Vagina (tissue), 2 donors: ENCODE measurements at regions not wholly inside any gene's neighbourhood (a gene's known extent, or its start where the extent isn't known, plus 50 kb on each side); places are given as distances from the start of the nearest gene placed in this dataset.
"Not testable (repeated sequence)": the region's sequence is repeated elsewhere in the genome, so short reads cannot be mapped to it uniquely, and the experiment has no call there.

ENCODE experiments used
- DNase-seq, 2 donors: peaks; one replicate each; pipeline ENCODE4 v3.0.0-alpha.2; 2017; ENCODE audit errors: extremely low spot score in 2 of 2
- H3K27ac ChIP-seq: fragments of 200-600 bp; sonication (generic); one replicate; pipeline ENCODE4 v1.5.1; 2019
- H3K27me3 ChIP-seq: fragments of 200-600 bp; sonication (generic); one replicate; pipeline ENCODE4 v1.5.1; 2019
- H3K36me3 ChIP-seq, 2 donors: fragments of 200-600 bp; sonication (generic); one replicate each; pipeline ENCODE4 v1.5.1; 2017 to 2019
- H3K4me1 ChIP-seq: fragments of 200-600 bp; sonication (generic); one replicate; pipeline ENCODE4 v1.5.1; 2019
- H3K4me3 ChIP-seq, 2 donors: fragments of 200-600 bp; sonication (generic); 1 replicate in 1 of 2; 2 replicates in 1 of 2; pipeline ENCODE4 v1.5.1; 2016 to 2019
- H3K9me3 ChIP-seq: fragments of 200-600 bp; sonication (generic); one replicate; pipeline ENCODE4 v1.5.1; 2019
- POLR2A ChIP-seq, 2 donors: fragments of 450-650 bp; IDR thresholded peaks; one replicate each; pipeline ENCODE4 v1.6.1; 2017; ENCODE audit warnings: antibody characterized with exemption in 2 of 2, mild to moderate bottlenecking in 2 of 2, moderate library complexity in 2 of 2
- POLR2AphosphoS5 ChIP-seq, 2 donors: sonication (generic); formaldehyde crosslinking; IDR thresholded peaks; one replicate each; pipeline ENCODE4 v1.9.0; 2017; ENCODE audit warnings: antibody characterized with exemption in 2 of 2, mild to moderate bottlenecking in 2 of 2, low read depth in 1 of 2; ENCODE audit not compliant: insufficient read depth in 1 of 2
- intact Hi-C: fragments of 100-400 bp; cut with DNase I; formaldehyde crosslinking; loops from one replicate; pipeline ENCODE4 v1.15.1; 2023
- TF ChIP-seq, protein P1 (sequence below), 3 experiments: fragments of 450-650 bp in 2 of 3; fragments of 200-600 bp in 1 of 3; sonication (generic) in 1 of 3; IDR thresholded peaks; one replicate each; pipeline ENCODE4 v1.5.1; 2017 to 2019; ENCODE audit warnings: antibody characterized with exemption in 3 of 3, mild to moderate bottlenecking in 2 of 3, moderate library complexity in 2 of 3

DNA sequence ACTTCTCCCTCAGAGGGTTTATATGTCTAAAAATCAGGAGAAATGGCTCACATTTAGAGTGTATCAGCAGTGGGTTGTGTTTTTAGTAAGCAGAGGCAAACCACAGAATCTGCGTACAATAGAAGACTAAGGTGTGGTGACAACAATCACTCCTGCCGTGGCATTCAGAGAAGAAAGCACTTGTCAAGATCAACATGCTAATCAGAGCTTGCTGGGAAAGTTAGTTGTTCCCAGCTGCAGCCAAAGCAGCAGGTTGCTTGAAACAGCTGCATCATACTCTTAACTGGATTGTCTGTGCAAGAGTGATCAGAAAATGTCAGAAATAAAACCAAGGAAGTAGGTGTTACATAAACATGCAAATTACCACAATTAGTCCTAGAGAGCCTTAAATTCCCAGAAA lies 616.4 kb downstream of the CDH8 start:
- no peaks in the 10 kb centered on the region for H3K4me1 ChIP-seq
- H3K27me3 ChIP-seq, result no peaks in the 10 kb centered on the region
- no peak for TF ChIP-seq POLR2AphosphoS5 (IDR thresholded peaks at IDR 0.05; ENCODE audit: insufficient read depth in 1 of 2, low read depth in 1 of 2)
- TF ChIP-seq, protein P1, sequence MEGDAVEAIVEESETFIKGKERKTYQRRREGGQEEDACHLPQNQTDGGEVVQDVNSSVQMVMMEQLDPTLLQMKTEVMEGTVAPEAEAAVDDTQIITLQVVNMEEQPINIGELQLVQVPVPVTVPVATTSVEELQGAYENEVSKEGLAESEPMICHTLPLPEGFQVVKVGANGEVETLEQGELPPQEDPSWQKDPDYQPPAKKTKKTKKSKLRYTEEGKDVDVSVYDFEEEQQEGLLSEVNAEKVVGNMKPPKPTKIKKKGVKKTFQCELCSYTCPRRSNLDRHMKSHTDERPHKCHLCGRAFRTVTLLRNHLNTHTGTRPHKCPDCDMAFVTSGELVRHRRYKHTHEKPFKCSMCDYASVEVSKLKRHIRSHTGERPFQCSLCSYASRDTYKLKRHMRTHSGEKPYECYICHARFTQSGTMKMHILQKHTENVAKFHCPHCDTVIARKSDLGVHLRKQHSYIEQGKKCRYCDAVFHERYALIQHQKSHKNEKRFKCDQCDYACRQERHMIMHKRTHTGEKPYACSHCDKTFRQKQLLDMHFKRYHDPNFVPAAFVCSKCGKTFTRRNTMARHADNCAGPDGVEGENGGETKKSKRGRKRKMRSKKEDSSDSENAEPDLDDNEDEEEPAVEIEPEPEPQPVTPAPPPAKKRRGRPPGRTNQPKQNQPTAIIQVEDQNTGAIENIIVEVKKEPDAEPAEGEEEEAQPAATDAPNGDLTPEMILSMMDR (IDR thresholded peaks at IDR 0.05), result no peak
- TF ChIP-seq POLR2A (IDR thresholded peaks at IDR 0.05), result no peak
- no peaks in the 10 kb centered on the region for H3K36me3 ChIP-seq
- DNase-seq, result no peak
- intact Hi-C loops, result no loop called here
- no peak overlapping the region for H3K27ac ChIP-seq
- H3K4me3 ChIP-seq, result no peak overlapping the region
- H3K9me3 ChIP-seq, result no peaks in the 10 kb centered on the region

DNA sequence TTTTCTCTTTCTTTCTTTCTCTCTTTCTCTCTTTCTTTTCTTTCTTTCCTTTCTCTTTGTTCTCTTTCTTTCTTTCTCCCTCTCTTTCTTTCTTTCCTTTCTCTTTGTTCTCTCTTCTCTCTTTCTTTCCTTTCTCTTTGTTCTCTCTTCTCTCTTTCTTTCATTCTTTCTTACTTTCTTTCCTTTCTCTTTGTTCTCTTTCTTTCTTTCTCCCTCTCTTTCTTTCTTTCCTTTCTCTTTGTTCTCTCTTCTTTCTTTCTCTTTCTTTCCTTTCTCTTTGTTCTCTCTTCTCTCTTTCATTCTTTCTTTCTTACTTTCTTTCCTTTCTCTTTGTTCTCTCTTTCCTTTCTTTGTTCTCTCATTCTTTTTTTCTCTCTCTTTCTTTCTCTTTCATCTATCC lies 617.4 kb downstream of the CDH8 start:
- intact Hi-C loops, H3K4me1 ChIP-seq, H3K4me3 ChIP-seq, DNase-seq, H3K36me3 ChIP-seq, H3K9me3 ChIP-seq, H3K27me3 ChIP-seq, H3K27ac ChIP-seq: not testable (repeated sequence)

DNA sequence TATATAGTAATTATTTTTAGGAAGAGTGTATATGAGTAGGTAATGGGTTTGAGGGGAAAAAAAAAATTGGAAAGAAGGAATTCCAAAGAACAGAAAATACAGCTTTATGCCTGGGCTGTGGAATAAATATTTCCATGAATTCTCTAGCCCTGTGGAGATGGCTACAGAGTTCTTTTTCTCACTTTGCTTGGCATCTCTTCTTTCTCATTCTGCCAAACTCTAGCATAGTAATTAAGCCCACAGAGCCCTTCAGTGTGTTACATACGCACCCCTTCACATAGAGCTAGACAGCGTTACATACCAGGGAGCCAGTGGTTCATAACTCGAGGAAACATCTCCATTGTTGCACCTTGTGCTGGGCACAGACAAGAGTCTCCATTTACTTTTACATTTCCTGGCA lies 621.1 kb downstream of the CDH8 start:
- intact Hi-C loops, result no loop called here
- H3K27me3 ChIP-seq, result no peaks in the 10 kb centered on the region
- no peaks in the 10 kb centered on the region for H3K4me1 ChIP-seq
- DNase-seq, result no peak
- TF ChIP-seq, protein P1 (IDR thresholded peaks at IDR 0.05), result no peak
- TF ChIP-seq POLR2A (IDR thresholded peaks at IDR 0.05) (no peak), POLR2AphosphoS5 (IDR thresholded peaks at IDR 0.05; ENCODE audit: insufficient read depth in 1 of 2, low read depth in 1 of 2) (no peak)
- H3K4me3 ChIP-seq, result no peak overlapping the region
- no peaks in the 10 kb centered on the region for H3K9me3 ChIP-seq
- no peak overlapping the region for H3K27ac ChIP-seq
- no peaks in the 10 kb centered on the region for H3K36me3 ChIP-seq

DNA sequence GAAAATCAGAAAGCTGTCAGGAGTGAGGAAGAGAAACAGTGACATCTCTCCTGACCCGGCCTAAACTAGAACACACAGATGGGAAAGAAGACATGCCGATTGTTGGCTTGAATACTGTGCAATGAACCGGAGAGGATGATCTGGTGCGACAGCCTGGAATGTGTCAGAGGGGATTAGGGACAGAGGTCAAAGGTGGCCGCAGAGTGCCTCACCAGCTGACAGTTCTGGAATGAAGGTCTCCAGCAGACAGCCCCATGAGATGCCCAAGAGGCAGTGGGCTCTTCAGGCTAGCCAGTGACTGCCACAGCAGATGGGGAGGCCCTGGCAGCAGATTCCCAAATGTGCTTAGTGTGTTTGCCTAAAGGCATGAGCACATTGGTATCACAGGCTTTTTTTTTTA lies 623.2 kb downstream of the CDH8 start:
- no peaks in the 10 kb centered on the region for H3K4me1 ChIP-seq
- TF ChIP-seq POLR2AphosphoS5 (IDR thresholded peaks at IDR 0.05; ENCODE audit: insufficient read depth in 1 of 2, low read depth in 1 of 2) (no peak), POLR2A (IDR thresholded peaks at IDR 0.05) (no peak)
- TF ChIP-seq, protein P1 (IDR thresholded peaks at IDR 0.05), result no peak
- no peak for DNase-seq
- no peak overlapping the region for H3K27ac ChIP-seq
- H3K36me3 ChIP-seq, result no peaks in the 10 kb centered on the region
- intact Hi-C loops, result no loop called here
- H3K4me3 ChIP-seq, result no peak overlapping the region
- no peaks in the 10 kb centered on the region for H3K9me3 ChIP-seq
- H3K27me3 ChIP-seq, result no peaks in the 10 kb centered on the region

DNA sequence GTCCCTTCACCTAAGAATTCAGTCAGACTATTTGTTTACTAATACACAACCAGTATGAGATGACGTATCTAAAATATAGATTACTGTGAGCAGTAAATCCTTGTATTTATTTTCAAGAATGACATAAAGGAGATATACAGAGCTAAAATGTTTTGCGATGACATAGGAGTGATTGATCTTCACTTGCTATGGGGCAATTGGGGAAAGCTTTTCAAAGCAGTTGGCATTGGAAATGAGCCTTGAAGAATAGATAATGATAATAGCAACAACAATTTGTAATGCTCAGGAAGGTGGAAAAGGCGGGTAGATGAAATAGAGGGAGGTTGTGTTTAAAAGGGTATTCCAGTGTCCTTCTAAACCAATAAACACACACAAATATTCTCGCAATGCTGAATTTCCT lies 623.7 kb downstream of the CDH8 start:
- Histone ChIP-seq H3K4me3 (no peak overlapping the region), H3K9me3 (no peaks in the 10 kb centered on the region), H3K36me3 (no peaks in the 10 kb centered on the region), H3K4me1 (no peaks in the 10 kb centered on the region), H3K27ac (no peak overlapping the region), H3K27me3 (no peaks in the 10 kb centered on the region)
- no peak for DNase-seq
- intact Hi-C loops, result no loop called here
- TF ChIP-seq POLR2AphosphoS5 (IDR thresholded peaks at IDR 0.05; ENCODE audit: insufficient read depth in 1 of 2, low read depth in 1 of 2), result no peak
- TF ChIP-seq, protein P1 (IDR thresholded peaks at IDR 0.05), result no peak
- no peak for TF ChIP-seq POLR2A (IDR thresholded peaks at IDR 0.05)

DNA sequence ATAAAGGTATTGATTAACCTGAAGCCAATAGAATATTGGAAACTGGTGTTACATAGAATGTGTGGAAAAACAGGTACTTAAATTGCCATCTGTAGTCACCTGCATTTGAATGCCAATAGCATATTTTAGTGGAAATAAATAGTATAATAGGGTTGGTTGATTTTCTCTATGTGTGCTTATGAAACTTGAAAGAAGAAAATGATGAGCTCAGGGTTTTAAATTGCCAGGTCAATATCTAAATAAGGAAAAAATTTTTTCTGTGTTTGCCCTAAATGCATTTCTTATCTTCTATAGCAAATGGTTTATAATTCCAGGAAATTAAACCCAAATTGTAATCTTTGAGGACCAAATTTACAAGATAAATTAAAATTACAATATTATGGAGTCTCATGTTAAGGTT lies 626.6 kb downstream of the CDH8 start:
- intact Hi-C loops, result no loop called here

More for the DNA sequence above, 626.6 kb downstream of the CDH8 start:
- H3K27ac ChIP-seq, result no peak overlapping the region
- H3K4me1 ChIP-seq, result no peaks in the 10 kb centered on the region
- H3K36me3 ChIP-seq, result no peaks in the 10 kb centered on the region
- no peak overlapping the region for H3K4me3 ChIP-seq
- TF ChIP-seq, protein P1 (IDR thresholded peaks at IDR 0.05), result no peak
- TF ChIP-seq POLR2A (IDR thresholded peaks at IDR 0.05) (no peak), POLR2AphosphoS5 (IDR thresholded peaks at IDR 0.05; ENCODE audit: insufficient read depth in 1 of 2, low read depth in 1 of 2) (no peak)
- no peak for DNase-seq
- no peaks in the 10 kb centered on the region for H3K27me3 ChIP-seq
- H3K9me3 ChIP-seq, result no peaks in the 10 kb centered on the region
